HFFc6 (cell line): ENCODE measurements at regions not wholly inside any gene's neighbourhood (a gene's known extent, or its start where the extent isn't known, plus 50 kb on each side); places are given as distances from the start of the nearest gene placed in this dataset.

Experiments
- DNase-seq: peaks from one replicate; pipeline ENCODE4 v3.0.0-alpha.2; 2018
- H3K27ac Mint-ChIP-seq: 2 replicates; pipeline ENCODE4 v1.8.0; 2020; ENCODE audit warnings: mild to moderate bottlenecking, mixed read lengths
- H3K27me3 Mint-ChIP-seq: 2 replicates; pipeline ENCODE4 v1.8.0; 2021; ENCODE audit warnings: mild to moderate bottlenecking, moderate library complexity, mixed read lengths; ENCODE audit not compliant: insufficient read depth
- H3K36me3 Mint-ChIP-seq: 2 replicates; pipeline ENCODE4 v1.8.0; 2021; ENCODE audit warnings: low read depth, mixed read lengths
- H3K4me1 Mint-ChIP-seq: 2 replicates; pipeline ENCODE4 v1.8.0; 2020; ENCODE audit warnings: low read depth, mixed read lengths
- H3K4me3 Mint-ChIP-seq: 2 replicates; pipeline ENCODE4 v1.8.0; 2020; ENCODE audit warnings: mild to moderate bottlenecking, moderate library complexity, mixed read lengths
- H3K9me3 Mint-ChIP-seq: 2 replicates; pipeline ENCODE4 v1.8.0; 2020; ENCODE audit warnings: mild to moderate bottlenecking, mixed read lengths
- TF ChIP-seq, protein P1 (sequence below): fragments of 200-600 bp; sonication (generic); IDR thresholded peaks from 2 replicates; pipeline ENCODE4 v1.5.0; 2021; ENCODE audit warnings: antibody characterized with exemption, mild to moderate bottlenecking

DNA sequence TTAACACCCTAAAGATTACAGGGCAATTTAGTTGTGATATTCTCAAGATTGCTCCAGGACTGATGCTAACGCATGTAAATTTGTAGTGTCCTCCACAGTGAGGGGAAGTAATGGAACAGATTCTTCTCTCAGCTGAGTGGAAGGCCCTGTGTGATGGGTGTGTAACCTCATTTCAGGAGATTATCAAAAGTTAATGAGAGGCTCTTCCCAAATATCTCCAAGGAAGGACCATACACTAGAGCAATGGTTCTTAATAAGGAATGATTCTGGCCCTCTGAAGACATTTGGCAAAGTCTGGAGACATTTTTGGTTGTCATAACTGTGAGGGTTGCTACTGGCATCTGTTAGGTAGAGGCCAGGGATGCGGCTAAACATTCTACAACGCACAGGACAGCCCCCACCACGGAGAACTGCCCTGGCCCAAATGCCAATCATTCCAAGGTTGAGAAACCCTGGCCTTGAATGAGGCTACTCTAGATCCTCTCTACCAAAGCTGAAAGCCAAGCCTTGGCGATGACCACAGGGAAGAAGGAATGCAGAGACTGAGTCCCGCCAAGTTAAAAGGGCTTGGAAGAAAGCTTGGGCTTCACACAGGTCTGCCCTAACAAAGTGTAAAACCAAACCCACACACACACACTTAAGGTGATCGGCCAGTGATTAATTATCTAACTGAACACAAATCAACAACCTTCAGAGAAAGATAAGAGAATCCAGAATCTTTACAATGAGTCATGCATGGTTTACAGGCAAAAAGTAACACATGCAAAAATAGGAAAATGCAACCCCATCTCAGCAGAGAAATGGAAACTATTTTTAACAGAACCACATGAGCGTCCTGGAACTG lies 135.8 kb downstream of the SYF2 start:
- peaks cover 22% of the 10 kb centered on the region for H3K4me1 Mint-ChIP-seq
- H3K27me3 Mint-ChIP-seq, result peaks cover 28% of the 10 kb centered on the region
- 0 out of 2 replicates have a peak, but pooled peaks cover 13% of the 10 kb centered on the region for H3K36me3 Mint-ChIP-seq
- DNase-seq, result no peak
- no peak overlapping the region for H3K4me3 Mint-ChIP-seq
- no peak overlapping the region for H3K27ac Mint-ChIP-seq
- TF ChIP-seq, protein P1, sequence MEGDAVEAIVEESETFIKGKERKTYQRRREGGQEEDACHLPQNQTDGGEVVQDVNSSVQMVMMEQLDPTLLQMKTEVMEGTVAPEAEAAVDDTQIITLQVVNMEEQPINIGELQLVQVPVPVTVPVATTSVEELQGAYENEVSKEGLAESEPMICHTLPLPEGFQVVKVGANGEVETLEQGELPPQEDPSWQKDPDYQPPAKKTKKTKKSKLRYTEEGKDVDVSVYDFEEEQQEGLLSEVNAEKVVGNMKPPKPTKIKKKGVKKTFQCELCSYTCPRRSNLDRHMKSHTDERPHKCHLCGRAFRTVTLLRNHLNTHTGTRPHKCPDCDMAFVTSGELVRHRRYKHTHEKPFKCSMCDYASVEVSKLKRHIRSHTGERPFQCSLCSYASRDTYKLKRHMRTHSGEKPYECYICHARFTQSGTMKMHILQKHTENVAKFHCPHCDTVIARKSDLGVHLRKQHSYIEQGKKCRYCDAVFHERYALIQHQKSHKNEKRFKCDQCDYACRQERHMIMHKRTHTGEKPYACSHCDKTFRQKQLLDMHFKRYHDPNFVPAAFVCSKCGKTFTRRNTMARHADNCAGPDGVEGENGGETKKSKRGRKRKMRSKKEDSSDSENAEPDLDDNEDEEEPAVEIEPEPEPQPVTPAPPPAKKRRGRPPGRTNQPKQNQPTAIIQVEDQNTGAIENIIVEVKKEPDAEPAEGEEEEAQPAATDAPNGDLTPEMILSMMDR, result no peak
- H3K9me3 Mint-ChIP-seq, result peaks cover 19% of the 10 kb centered on the region

DNA sequence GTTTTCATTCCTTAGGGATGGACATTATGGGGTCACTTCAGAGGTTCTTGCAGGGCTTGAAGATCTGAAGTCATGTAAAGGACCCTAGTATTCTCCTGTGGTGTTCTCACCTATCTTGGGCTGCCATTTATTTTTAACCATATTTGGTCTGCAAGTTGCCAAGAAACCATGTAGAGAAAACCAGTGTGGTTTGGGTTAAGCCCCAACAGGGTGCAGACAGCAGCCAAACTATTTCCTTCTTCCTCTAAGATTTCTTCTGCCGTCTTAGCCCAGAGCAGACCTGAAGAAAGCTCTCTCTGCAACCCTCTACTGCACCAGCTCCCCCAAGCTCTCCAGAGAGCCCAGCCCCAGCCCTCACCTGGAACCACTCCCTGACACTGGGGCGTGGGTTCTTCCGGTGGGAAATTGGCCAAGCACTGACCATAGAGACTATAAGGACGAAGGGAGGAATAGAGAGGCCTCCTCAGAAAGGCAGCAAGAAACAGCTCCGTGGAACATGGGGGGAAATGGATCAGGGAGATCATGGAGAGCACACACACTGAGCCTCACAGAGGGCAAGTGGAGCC lies 136.6 kb downstream of the SYF2 start:
- H3K27ac Mint-ChIP-seq, result no peak overlapping the region
- peaks cover 28% of the 10 kb centered on the region for H3K27me3 Mint-ChIP-seq
- peaks cover 22% of the 10 kb centered on the region for H3K4me1 Mint-ChIP-seq
- no peak overlapping the region for H3K4me3 Mint-ChIP-seq
- peaks cover 19% of the 10 kb centered on the region for H3K9me3 Mint-ChIP-seq
- DNase-seq, result no peak
- TF ChIP-seq, protein P1, result no peak
- 0 out of 2 replicates have a peak, but pooled peaks cover 13% of the 10 kb centered on the region for H3K36me3 Mint-ChIP-seq

DNA sequence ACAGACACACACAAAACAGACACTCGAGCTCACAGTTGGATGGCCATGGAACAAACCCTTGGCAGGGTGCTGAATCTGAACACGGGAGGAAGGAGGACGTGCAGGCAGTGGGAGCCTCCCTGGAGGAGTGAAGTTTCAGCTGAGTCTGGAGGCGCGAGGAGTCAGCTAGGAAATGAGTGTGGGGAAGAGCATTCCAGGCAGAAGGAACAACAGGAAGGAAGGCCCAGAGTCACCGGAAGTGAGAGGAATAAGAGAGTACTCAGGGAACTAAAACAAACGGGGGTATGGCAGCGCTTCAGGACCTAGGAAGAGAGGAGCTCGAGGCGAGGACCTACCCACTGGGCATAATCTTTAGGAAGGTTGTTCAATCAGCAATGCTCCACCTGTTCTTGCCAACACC lies 137.3 kb downstream of the SYF2 start:
- Mint-ChIP-seq H3K4me1 (peaks cover 22% of the 10 kb centered on the region), H3K4me3 (no peak overlapping the region), H3K9me3 (peaks cover 19% of the 10 kb centered on the region), H3K36me3 (0 out of 2 replicates have a peak, but pooled peaks cover 13% of the 10 kb centered on the region), H3K27me3 (peaks cover 28% of the 10 kb centered on the region), H3K27ac (no peak overlapping the region)
- TF ChIP-seq, protein P1, result no peak
- DNase-seq, result no peak

DNA sequence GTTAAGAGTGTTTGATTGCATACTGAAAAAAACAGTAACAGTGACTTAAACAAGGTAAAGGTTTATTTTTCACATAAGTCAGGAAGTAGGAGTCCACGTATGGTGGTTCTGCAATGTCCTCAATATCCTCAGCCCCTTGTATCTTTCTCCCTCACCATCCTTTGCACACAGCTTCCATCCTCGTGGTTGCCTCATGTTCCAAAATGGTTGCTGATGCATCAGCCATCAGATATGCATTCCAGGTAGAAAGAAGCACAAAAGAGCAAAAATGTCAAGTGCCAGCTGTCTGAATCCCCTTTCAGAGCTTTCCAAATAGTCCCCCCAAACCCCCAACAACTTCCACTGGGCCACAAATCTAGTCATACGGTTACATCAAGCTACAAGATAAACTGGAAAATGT lies 138.1 kb downstream of the SYF2 start:
- Mint-ChIP-seq H3K4me3 (no peak overlapping the region), H3K9me3 (peaks cover 19% of the 10 kb centered on the region), H3K36me3 (0 out of 2 replicates have a peak, but pooled peaks cover 13% of the 10 kb centered on the region), H3K4me1 (peaks cover 17% of the 10 kb centered on the region), H3K27ac (no peak overlapping the region), H3K27me3 (peaks cover 25% of the 10 kb centered on the region)
- DNase-seq, result no peak
- TF ChIP-seq, protein P1, result no peak

DNA sequence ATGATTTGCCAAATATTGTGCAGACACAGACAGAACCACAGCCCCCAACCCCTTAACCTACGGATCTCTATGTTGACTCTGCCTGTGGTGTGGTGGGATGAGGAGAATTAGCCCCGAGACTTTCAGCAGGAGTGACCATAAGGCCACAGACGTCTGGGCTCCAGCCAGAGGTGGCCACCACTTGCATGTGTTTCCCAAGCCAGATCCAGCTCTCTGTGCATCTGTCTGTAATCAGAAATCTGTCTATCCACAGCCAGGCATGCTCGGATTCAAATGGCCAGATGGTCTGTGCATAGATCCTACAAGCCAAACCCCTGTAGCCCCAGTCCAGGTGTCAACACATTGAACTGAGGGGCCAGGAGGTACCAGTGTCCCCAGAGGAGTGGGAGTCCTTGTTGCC lies 140.6 kb downstream of the SYF2 start:
- peaks cover 13% of the 10 kb centered on the region for H3K9me3 Mint-ChIP-seq
- H3K27ac Mint-ChIP-seq, result no peak overlapping the region
- H3K4me1 Mint-ChIP-seq, result peaks cover 2% of the 10 kb centered on the region
- H3K27me3 Mint-ChIP-seq, result peaks cover 24% of the 10 kb centered on the region
- H3K4me3 Mint-ChIP-seq, result no peak overlapping the region
- H3K36me3 Mint-ChIP-seq, result 0 out of 2 replicates have a peak, but pooled peaks cover 8% of the 10 kb centered on the region
- TF ChIP-seq, protein P1, result no peak
- DNase-seq, result no peak
